UCSD-AML1 (cell line): ENCODE measurements at regions not wholly inside any gene's neighbourhood (a gene's known extent, or its start where the extent isn't known, plus 50 kb on each side); places are given as distances from the start of the nearest gene placed in this dataset.

ENCODE experiments used
- DNase-seq: peaks from one replicate; lab custom pipeline; 2025; ENCODE audit not compliant: unreplicated experiment; lab: John Stamatoyannopoulos, UW

DNA sequence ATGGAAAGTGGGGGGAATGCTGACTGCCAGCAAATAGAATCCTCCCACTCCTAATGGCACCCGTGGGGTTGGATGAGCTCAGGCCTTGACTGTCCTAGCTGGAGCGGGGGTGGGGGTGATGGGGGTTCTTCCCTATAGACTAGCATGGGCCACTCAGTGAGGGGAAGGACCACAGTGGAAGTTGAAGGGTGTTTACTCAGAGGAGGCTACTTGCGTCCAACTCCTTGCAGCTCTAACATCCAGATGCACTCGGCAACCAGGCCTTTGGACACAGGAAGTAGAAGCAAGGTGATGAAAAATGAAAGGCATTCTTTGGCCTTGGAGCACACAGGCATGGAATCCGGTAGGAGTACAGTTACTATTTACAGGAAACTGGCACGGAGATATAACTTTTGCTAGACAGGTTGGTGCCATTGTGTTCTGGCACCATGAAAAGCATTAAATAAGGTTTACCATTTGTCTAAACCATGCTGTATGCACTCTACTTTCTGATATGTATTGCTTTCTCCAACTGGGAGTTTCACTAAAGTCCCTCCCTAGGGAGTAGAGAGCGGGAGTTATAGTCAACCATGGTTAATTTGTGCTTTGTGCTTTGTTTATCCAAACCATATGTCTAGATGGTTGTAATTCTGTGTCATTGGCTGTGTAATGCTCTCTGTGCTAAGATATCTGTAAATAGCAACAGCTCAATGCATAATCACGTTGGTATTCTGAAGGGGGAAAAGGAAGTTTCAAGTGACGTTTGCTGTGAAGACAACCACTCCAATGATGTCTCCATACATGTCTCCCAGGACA, 125.3 kb downstream of the TSHZ3 start:
- no peak for DNase-seq

GRCh38 chr19:31220540-31220939, 128.7 kb downstream of the TSHZ3 start:
- no peak for DNase-seq

DNA sequence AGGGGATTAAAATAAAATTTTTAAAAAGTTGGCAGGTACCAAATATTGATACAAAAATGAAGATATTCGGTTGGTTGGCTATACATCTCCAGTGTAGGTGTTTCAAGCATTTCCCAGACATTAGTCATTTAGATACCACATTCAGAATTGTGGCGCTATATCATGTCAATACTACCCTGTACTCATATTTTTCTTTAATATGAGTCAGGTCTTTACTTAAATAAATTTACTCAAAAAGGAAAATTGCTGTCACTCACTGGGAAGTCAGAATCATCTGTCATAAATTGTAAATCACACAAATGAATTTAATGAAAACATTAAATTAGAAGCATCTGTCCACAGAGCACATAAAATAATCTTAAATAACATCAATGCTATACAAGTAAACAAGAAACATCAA, 134.2 kb downstream of the TSHZ3 start:
- DNase-seq, result no peak

GRCh38 chr19:31214086-31214485, 135.2 kb downstream of the TSHZ3 start:
- peak; percentile 87 for DNase-seq

DNA sequence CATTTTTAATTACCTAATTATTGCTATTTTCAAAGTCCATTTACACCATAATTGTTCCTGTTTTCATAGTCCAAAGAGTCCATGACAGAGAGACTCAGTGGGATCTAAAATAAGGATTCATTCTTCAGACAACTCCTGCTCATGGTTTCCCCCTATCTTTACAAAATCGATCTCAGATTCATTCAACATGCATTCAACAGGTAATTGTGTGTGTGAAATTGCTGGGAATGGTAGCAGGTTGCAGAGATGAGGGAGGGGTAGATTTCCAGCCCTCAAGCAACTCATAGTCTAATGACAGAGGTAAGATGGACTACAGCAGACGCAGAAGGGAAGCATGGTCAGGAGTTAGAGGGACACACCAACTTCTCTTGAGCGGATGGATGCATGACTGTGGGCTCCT, 138.1 kb downstream of the TSHZ3 start:
- no peak for DNase-seq

DNA sequence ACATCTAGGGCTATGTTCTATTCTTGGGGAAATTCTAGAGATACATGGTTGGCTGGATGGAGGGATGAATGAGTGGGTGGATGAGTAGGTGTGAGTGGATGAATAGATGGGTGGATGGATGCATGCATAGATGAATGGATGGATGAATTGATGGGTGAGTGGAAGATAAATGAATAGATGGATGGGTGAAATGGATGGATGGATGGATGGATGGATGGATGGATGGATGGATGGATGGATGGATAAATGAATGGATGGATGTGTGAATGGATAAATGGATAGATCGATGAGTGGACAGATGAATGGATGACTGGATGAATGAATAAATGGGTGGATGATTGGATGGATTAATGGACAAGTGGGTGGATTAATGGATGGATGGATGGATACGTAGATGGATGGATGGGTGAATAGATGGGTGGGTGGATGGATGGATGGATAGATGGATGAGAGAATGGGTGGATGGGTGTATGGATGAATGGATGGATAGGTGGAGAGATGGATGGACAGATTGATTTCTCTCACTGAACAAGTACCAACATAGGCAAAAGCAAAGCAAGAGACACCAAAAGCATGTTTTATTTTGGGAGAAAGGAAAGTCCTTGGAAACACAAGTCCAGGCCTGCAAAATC, 143.2 kb downstream of the TSHZ3 start:
- DNase-seq, result no peak

DNA sequence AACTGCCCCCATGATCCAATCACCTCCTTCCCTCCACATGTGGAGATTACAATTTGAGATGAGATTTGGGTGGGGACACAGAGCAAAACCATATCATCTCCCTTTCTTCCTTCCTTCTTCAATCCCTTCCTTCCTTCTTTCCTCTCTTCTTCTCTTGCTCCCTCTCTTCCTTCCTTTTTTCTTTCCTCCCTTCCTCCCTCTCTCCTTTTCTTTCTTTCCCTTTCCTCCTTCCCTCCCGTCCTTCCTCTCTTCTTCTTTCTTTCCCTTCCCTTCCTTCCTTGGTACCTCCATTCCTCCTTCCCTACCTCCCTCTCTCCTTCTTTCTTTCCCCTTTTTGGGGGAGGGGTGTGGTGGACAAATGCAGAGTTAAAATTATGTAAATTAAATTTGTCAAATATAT, 145.1 kb downstream of the TSHZ3 start:
- DNase-seq, result no peak

DNA sequence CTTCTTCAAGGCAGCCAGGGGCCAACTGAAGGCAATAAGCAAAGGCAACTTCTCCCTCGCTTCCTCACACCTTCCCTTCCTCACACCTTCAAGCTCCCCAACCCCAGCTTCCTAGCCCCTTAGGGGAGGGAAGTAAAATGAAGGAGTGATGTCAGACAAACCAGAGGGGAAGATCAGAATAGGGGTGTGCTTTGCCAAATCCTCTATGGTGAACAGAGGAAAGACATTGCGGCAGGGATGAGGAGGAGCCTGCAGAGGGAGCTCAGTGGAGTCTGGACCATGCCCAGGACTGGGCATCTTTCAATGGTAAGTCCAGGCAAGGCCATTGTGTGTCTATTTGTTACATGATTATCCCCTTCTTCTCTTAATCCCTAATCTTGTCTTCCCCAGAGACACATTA, 164.0 kb downstream of the TSHZ3 start:
- DNase-seq, result no peak

DNA sequence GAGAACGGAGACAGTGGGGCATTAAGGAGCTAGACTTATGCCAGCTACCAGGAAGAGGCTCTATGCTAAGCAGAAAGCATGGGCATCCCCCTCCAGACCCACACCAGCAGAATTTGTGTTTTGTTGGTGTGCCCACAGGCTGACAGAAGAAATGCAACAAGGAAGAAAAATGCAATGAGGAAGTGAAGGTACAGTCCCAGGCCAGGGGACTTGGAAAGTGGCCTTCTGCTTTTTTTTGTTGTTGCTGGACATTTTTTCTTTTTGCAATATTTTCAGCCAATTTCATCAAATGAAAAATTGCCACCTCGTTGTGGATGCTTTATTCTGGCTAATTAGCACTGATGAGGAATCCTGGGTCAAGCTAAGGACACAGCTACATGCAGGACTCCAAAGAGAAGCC, 167.7 kb downstream of the TSHZ3 start:
- DNase-seq, result no peak

DNA sequence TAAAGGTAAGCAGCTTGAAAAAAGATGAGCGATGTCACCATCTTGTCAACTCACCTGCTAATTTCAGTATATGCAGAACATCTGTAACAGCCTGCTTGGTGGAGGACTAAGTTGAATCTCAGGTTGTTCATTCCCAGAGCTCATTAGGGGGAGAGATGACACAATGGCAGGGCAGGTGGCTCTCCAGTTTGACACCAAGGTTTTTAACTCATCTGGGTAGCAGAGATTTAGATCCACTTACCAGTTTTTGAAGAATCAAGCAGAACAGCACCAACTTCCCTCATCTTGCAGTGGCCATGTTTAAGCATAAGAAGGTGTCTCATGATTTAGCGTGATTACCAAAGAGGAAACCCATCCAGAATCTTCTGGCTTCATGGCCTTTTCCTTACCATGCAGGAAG, 168.3 kb downstream of the TSHZ3 start:
- no peak for DNase-seq

DNA sequence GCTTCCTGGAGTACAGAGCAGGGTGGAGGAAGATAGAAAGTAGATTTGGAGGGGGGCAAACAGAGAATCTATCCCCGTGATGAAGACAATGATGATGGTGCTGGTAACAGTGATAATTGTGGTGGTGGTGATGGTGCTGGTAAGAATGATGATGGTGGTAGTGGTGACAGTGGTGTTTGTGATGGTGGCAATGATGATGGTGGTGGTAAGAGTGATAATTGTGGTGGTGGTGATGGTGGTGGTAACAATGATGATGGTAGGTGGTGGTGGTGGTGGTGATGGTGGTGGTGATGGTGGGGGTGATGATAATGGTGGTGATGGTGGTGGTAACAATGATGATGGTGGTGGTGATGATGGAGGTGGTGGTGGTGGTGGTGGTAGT, 169.8 kb downstream of the TSHZ3 start:
- DNase-seq, result no peak

- DNase-seq, result no peak
Measured at GRCh38 chr19:31178833-31179470, 170.3 kb downstream of the TSHZ3 start.

GRCh38 chr19:31177246-31177645, 172.0 kb downstream of the TSHZ3 start:
- no peak for DNase-seq

DNA sequence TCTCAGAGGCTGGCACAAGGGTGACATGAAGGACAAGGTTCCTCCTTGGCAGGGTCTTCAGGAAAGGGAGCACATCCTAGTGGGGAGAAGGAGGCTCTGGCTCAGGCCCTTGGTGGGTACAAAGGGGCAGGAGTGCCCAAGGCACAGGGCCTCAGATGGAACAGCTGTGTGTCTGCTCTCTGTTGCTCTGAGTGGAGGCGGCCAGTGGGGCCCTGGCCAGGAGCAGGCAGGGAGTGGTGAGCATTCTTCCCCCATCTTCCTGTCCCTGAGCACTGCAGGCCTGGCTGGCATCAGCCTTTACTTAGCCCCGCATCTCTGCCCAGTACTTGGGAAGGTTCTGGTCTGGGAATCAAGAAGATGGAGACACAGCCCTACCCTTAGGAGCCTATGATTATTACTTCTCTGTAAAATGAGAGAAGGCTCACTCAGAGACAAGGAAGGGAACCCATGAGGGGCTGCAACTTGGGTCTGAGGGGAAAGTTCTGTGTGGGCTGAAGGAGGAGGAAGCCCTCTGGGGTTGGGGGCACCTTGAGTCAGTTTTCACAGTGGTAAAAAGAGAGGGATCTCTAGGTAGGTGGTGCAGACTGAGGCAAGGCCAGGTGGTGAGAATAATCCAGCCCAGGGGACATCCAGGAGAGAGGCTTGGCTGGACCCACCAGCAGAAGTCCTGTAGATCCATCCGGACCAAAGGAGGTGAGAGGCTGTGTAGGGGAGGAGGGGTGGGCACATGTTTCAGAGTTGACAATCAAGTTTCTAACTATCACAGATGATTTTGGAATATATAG, 173.5 kb downstream of the TSHZ3 start:
- DNase-seq, result no peak

DNA sequence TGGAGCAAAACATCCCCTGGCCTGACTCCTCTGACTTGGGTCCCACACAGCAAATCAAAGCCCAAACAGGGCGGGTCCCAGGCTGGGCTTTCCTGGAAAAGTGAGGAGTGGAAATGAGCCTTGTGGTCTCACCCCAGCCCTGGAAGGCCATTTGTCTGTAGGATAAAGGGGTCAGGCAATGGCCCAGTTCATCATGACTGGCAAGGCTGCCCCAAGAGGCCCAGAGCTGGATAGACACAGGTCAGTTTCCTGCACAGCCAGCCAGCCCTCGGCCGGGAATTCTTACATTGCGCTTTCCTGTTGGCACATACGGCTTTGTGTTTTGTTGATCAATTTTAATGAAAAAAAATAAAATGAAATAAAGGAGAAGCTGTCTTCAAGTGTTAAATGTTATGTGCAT, 174.3 kb downstream of the TSHZ3 start:
- no peak for DNase-seq

DNA sequence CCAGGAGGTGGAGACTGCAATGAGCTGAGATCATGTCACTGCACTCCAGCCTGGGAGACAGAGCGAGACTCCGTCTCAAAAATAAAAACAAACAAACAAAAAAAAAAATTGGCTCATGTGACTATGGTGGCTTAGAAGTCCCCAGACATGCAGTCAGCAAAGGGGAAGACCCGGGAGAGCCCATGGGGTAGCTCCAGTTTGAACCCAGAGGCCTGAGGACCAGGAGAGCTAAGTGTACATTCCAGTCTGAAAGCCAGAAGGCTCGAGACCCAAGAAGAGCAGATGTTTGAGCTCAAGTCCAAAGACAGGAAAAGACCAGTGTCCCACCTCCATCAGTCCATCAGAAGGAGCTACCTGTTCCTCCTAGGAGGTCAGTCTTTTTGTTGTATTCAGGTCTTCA, 175.2 kb downstream of the TSHZ3 start:
- no peak for DNase-seq

- no peak for DNase-seq
Measured at GRCh38 chr19:31171936-31172335, 177.3 kb downstream of the TSHZ3 start.

- no peak for DNase-seq
Measured at GRCh38 chr19:31170046-31170445, 179.2 kb downstream of the TSHZ3 start.

GRCh38 chr19:31168106-31168625, 181.1 kb downstream of the TSHZ3 start:
- DNase-seq, result no peak

DNA sequence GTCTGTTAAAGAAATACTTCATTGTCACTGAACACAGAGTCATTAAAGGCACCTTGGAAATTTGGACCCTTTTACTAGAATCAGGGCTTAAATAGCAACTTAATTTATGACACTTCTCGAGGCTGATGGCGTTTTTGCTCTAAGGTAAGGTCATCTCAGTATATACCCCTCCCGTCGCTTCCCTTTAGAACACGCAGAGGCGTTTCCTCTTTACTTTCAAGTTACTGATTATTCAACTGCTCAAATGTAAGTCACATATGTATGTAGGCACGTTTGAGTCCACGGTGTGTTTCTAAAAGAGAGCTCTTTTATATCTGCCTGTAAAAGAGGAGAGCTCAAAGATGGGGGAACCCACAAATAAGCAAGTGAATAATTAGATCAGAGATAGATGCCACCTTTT, 181.5 kb downstream of the TSHZ3 start:
- DNase-seq, result no peak

DNA sequence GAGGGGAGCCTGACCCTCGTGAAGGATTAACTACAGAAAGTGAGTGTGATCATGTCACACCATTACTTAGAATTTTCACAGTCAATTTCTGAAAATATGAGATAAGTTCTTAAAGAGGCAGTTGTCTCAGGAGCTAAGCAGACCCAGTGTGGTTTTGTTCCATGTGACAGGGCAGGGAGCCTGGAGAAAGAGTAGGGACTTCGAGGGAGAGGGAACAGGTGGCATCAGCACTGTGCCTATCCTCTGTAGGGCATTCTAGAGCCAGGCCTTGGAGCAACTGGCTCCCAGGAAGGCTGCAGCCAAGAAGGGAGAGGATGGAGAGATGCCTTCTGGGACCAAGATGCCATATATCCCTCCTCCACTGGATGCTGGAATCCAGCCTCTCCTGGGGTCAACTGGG, 183.0 kb downstream of the TSHZ3 start:
- no peak for DNase-seq
